Neural progenitor cell (in vitro differentiated cells): ENCODE measurements at regions not wholly inside any gene's neighbourhood (a gene's known extent, or its start where the extent isn't known, plus 50 kb on each side); places are given as distances from the start of the nearest gene placed in this dataset.

Experiments
- DNase-seq: peaks from one replicate; pipeline ENCODE4 v3.0.0-alpha.2; 2016; ENCODE audit warnings: low spot score
- H2AFZ ChIP-seq: fragments of 200-600 bp; sonication (generic); replicated peaks from 2 replicates; pipeline ENCODE4 v1.6.1; 2016; ENCODE audit warnings: antibody characterized with exemption
- H3F3A ChIP-seq: fragments of 200-600 bp; sonication (generic); 2 replicates; pipeline ENCODE4 v1.6.1; 2016; ENCODE audit warnings: antibody characterized with exemption, low read depth
- H3K27ac ChIP-seq: fragments of 200-600 bp; sonication (generic); 2 replicates; pipeline ENCODE4 v1.5.1; 2016; ENCODE audit warnings: mild to moderate bottlenecking
- H3K27me3 ChIP-seq: fragments of 200-600 bp; sonication (generic); 2 replicates; pipeline ENCODE4 v1.6.1; 2016; ENCODE audit warnings: mild to moderate bottlenecking, moderate library complexity
- H3K36me3 ChIP-seq: fragments of 200-600 bp; sonication (generic); 2 replicates; pipeline ENCODE4 v1.5.1; 2016
- H3K4me1 ChIP-seq: fragments of 200-600 bp; sonication (generic); 2 replicates; pipeline ENCODE4 v1.6.1; 2016; ENCODE audit warnings: mixed run types
- H3K4me2 ChIP-seq: fragments of 200-600 bp; sonication (generic); 2 replicates; pipeline ENCODE4 v1.6.1; 2016
- H3K4me3 ChIP-seq: fragments of 200-600 bp; sonication (generic); 2 replicates; pipeline ENCODE4 v1.5.1; 2016
- H3K79me2 ChIP-seq: fragments of 200-600 bp; sonication (generic); 2 replicates; pipeline ENCODE4 v1.6.1; 2016; ENCODE audit warnings: low read depth
- H3K9ac ChIP-seq: fragments of 200-600 bp; sonication (generic); 2 replicates; pipeline ENCODE4 v1.6.1; 2016
- H3K9me3 ChIP-seq: fragments of 200-600 bp; sonication (generic); 2 replicates; pipeline ENCODE4 v1.5.1; 2016; ENCODE audit warnings: low read depth
- H4K20me1 ChIP-seq: fragments of 200-600 bp; sonication (generic); 2 replicates; pipeline ENCODE4 v1.6.1; 2016; ENCODE audit warnings: low read depth
- H3K27ac Mint-ChIP-seq: 3 replicates; pipeline ENCODE4 v1.8.0; 2021; ENCODE audit warnings: mixed read lengths
- H3K27me3 Mint-ChIP-seq: 2 replicates; pipeline ENCODE4 v1.8.0; 2022; ENCODE audit warnings: low read depth, mild to moderate bottlenecking, inconsistent platforms, moderate library complexity, mixed read lengths; ENCODE audit not compliant: insufficient read depth
- H3K36me3 Mint-ChIP-seq: 3 replicates; pipeline ENCODE4 v1.8.0; 2021; ENCODE audit warnings: mixed read lengths
- H3K4me1 Mint-ChIP-seq: 3 replicates; pipeline ENCODE4 v1.8.0; 2021; ENCODE audit warnings: mixed read lengths
- H3K4me3 Mint-ChIP-seq: 3 replicates; pipeline ENCODE4 v1.8.0; 2021; ENCODE audit warnings: mild to moderate bottlenecking, moderate library complexity, mixed read lengths
- H3K9me3 Mint-ChIP-seq: 3 replicates; pipeline ENCODE4 v1.8.0; 2020; ENCODE audit warnings: mixed read lengths
- EZH2 ChIP-seq: fragments of 200-600 bp; sonication (generic); IDR thresholded peaks from 2 replicates; pipeline ENCODE4 v1.6.1; 2017; ENCODE audit warnings: antibody characterized with exemption, mild to moderate bottlenecking, moderate library complexity
- EZH2phosphoT487 ChIP-seq: fragments of 200-600 bp; sonication (generic); IDR thresholded peaks from 2 replicates; pipeline ENCODE4 v1.6.1; 2017; ENCODE audit warnings: antibody characterized with exemption
- TF ChIP-seq, protein P1 (sequence below): fragments of 200-600 bp; sonication (generic); IDR thresholded peaks from 2 replicates; pipeline ENCODE4 v1.5.1; 2017; ENCODE audit warnings: antibody characterized with exemption, mild to moderate bottlenecking

DNA sequence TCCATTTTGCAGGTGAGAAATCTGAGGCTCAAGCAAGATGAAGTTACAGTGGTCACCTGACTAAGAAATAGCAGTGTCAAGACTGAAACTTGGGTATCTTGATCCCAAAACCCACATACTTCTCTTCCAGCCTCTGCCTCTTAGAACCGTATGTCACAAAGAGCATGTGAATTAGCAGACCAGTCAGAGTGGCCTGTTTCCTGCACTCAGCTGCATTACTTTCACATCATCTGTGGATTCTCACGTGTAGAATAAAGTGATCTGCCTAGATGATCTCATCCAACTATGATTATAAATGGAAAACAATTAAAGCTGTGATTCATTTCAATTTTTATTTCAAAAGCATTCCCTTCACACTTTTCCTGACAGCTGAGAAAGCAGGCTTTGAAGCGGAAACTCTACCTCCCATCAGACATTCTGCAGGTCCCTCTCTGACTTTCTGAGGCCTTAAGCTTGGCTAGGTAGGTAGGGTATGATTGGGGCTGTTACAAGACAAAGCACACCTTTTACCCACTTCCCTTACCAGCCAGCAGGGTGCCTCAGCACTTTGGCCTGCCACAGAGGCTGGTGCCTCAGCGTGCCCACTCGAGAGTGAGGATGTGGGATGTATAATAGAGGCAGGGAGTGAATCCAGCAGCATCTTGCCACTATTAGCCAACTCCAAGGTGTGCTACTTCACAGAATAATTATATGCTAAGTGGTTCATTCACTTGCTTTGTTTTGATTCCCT lies 70.2 kb upstream of the PDE1C start:
- Histone ChIP-seq H3K9me3 (no peaks in the 10 kb centered on the region), H4K20me1 (no peaks in the 10 kb centered on the region), H3K4me3 (no peak overlapping the region), H3K79me2 (no peaks in the 10 kb centered on the region), H3K4me1 (no peaks in the 10 kb centered on the region), H3K36me3 (no peaks in the 10 kb centered on the region), H3K4me2 (no peak overlapping the region), H3K27me3 (no peaks in the 10 kb centered on the region), H3K27ac (no peak overlapping the region), H2AFZ (no peak overlapping the region), H3F3A (no peaks in the 10 kb centered on the region), H3K9ac (no peak overlapping the region)
- Mint-ChIP-seq H3K4me1 (no peaks in the 10 kb centered on the region), H3K27ac (no peak overlapping the region), H3K36me3 (no peaks in the 10 kb centered on the region), H3K4me3 (no peak overlapping the region), H3K9me3 (peaks cover 3% of the 10 kb centered on the region), H3K27me3 (no peaks in the 10 kb centered on the region)
- DNase-seq: no peak
- no peak for TF ChIP-seq EZH2phosphoT487
- TF ChIP-seq, protein P1, sequence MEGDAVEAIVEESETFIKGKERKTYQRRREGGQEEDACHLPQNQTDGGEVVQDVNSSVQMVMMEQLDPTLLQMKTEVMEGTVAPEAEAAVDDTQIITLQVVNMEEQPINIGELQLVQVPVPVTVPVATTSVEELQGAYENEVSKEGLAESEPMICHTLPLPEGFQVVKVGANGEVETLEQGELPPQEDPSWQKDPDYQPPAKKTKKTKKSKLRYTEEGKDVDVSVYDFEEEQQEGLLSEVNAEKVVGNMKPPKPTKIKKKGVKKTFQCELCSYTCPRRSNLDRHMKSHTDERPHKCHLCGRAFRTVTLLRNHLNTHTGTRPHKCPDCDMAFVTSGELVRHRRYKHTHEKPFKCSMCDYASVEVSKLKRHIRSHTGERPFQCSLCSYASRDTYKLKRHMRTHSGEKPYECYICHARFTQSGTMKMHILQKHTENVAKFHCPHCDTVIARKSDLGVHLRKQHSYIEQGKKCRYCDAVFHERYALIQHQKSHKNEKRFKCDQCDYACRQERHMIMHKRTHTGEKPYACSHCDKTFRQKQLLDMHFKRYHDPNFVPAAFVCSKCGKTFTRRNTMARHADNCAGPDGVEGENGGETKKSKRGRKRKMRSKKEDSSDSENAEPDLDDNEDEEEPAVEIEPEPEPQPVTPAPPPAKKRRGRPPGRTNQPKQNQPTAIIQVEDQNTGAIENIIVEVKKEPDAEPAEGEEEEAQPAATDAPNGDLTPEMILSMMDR: no peak
- no peak for TF ChIP-seq EZH2

DNA sequence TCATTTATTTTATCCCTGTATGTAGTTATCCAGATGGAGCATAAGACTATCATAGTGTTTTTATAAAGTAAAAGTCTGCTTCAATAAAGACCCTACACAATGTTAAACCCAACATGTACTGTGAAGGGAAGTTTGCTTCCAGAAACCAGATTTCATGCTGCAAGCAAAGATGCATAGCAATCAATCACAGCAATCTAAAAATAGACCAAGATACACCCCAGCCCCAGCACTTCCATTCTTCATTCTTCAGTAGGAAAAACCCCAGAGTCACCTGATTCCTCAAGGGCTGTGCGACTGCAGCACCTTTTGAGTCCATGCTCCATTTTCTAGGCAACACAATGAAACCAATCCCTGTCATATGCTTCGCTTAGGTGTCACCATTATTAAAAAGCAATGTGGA lies 66.9 kb upstream of the PDE1C start:
- TF ChIP-seq EZH2 (no peak), EZH2phosphoT487 (no peak)
- TF ChIP-seq, protein P1: no peak
- no peaks in the 10 kb centered on the region for H3F3A ChIP-seq
- H4K20me1 ChIP-seq: no peaks in the 10 kb centered on the region
- Mint-ChIP-seq H3K4me1 (no peaks in the 10 kb centered on the region), H3K27ac (no peak overlapping the region), H3K4me3 (no peak overlapping the region), H3K36me3 (no peaks in the 10 kb centered on the region), H3K27me3 (no peaks in the 10 kb centered on the region), H3K9me3 (peaks cover 14% of the 10 kb centered on the region)
- no peak overlapping the region for H3K4me2 ChIP-seq
- no peak overlapping the region for H3K27ac ChIP-seq
- H3K4me3 ChIP-seq: no peak overlapping the region
- H2AFZ ChIP-seq: no peak overlapping the region
- no peaks in the 10 kb centered on the region for H3K27me3 ChIP-seq
- H3K79me2 ChIP-seq: no peaks in the 10 kb centered on the region
- H3K4me1 ChIP-seq: no peaks in the 10 kb centered on the region
- DNase-seq: no peak
- no peaks in the 10 kb centered on the region for H3K9me3 ChIP-seq
- no peaks in the 10 kb centered on the region for H3K36me3 ChIP-seq
- no peak overlapping the region for H3K9ac ChIP-seq

DNA sequence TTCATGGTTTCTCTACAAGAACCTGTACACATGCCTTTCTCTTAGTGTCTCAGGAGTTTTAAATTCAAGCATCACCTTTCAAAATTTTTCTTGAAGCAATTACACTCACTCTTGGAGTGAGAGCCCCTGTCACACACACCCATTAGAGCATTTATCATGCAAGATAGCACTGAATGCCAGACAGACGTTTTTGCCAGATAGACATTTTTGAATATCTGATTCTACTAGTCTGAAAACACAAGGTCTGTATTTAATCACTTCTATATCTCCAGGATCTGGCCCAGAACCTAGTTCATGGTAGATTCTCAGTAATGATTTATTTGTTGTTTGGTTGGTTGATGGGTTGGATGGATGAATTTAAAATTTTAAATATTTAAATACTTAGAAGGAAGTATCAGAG lies 60.9 kb upstream of the PDE1C start:
- H3K79me2 ChIP-seq: no peaks in the 10 kb centered on the region
- no peak for DNase-seq
- no peaks in the 10 kb centered on the region for H3K27me3 Mint-ChIP-seq
- peaks cover 7% of the 10 kb centered on the region for H3K4me1 ChIP-seq
- peaks cover 14% of the 10 kb centered on the region for H3K9me3 Mint-ChIP-seq
- H3K36me3 ChIP-seq: no peaks in the 10 kb centered on the region
- H3K4me2 ChIP-seq: no peak overlapping the region
- H4K20me1 ChIP-seq: no peaks in the 10 kb centered on the region
- no peak overlapping the region for H3K27ac ChIP-seq
- H3K4me3 ChIP-seq: no peak overlapping the region
- H3K9ac ChIP-seq: no peak overlapping the region
- TF ChIP-seq EZH2: no peak
- TF ChIP-seq, protein P1: no peak
- TF ChIP-seq EZH2phosphoT487: no peak
- no peaks in the 10 kb centered on the region for H3K9me3 ChIP-seq
- H3K36me3 Mint-ChIP-seq: no peaks in the 10 kb centered on the region
- H2AFZ ChIP-seq: no peak overlapping the region
- H3F3A ChIP-seq: no peaks in the 10 kb centered on the region
- no peaks in the 10 kb centered on the region for H3K27me3 ChIP-seq
- no peaks in the 10 kb centered on the region for H3K4me1 Mint-ChIP-seq
- no peak overlapping the region for H3K27ac Mint-ChIP-seq
- no peak overlapping the region for H3K4me3 Mint-ChIP-seq
